ENCODE measurements at regions not wholly inside any gene's neighbourhood (a gene's known extent, or its start where the extent isn't known, plus 50 kb on each side); places are given as distances from the start of the nearest gene placed in this dataset.

DNA sequence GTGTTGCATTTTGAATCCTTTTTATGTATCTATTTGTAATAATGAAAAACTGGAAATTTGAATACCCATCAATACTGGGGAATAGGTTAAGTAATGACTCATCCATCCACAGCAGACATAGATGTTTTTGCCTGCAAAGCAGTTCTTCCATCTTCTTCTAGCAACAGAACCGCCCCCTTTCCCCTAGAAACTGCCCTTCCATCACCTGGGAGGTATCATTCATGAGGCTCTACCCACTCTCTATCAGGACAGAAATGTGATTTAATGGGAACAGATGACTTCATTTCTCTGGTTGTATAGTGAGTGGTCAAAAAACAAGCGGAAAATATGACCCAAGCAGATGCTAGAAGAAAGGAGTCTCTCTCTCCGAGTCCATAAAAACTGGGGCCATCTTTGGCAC lies 532.8 kb downstream of the UQCRFS1 start:
- Histone ChIP-seq H3K4me1 (ENCODE audit: control insufficient read depth, insufficient read depth, low read length) (no peaks in the 10 kb centered on the region), H3K27ac (ENCODE audit: extremely low read depth, low read depth, low read length) (no peak overlapping the region), H3K4me3 (ENCODE audit: low read depth, low read length) (no peak overlapping the region), H3K9me3 (ENCODE audit: control insufficient read depth, insufficient read depth, low read depth, low read length) (peaks cover 4% of the 10 kb centered on the region; the same call in 1 of the 2 replicates), H3K36me3 (ENCODE audit: control insufficient read depth in 2 of 2, insufficient read depth in 1 of 2, low read length in 2 of 2) (peaks cover 0 to 40% of the 10 kb centered on the region in 2 experiments; a peak in 2 of 3 replicates)
- CTCF ChIA-PET, result interaction anchor here (0.6 to 1.0 kb wide), 2 partner anchors 8 to 959 kb away, joined by 3 read pairs; no protein-coding TSS in a partner anchor
- POLR2A ChIA-PET, result no interaction called here
- TF ChIP-seq, protein P1, sequence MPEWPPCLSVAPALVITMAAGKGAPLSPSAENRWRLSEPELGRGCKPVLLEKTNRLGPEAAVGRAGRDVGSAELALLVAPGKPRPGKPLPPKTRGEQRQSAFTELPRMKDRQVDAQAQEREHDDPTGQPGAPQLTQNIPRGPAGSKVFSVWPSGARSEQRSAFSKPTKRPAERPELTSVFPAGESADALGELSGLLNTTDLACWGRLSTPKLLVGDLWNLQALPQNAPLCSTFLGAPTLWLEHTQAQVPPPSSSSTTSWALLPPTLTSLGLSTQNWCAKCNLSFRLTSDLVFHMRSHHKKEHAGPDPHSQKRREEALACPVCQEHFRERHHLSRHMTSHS (tag by site-specific recombination; IDR thresholded peaks at IDR 0.05), result no peak
- TF ChIP-seq ZNF549 (tag by site-specific recombination; IDR thresholded peaks at IDR 0.05) (no peak), ZNF629 (tag by site-specific recombination; IDR thresholded peaks at IDR 0.05) (no peak), MEIS1 (CRISPR knock-in tag; IDR thresholded peaks at IDR 0.05; ENCODE audit: borderline replicate concordance) (no peak), ZNF292 (tag by site-specific recombination; IDR thresholded peaks at IDR 0.05; ENCODE audit: borderline replicate concordance, low read depth) (no peak), ZNF843 (tag by site-specific recombination; IDR thresholded peaks at IDR 0.05) (no peak), ZNF121 (tag by site-specific recombination; IDR thresholded peaks at IDR 0.05) (no peak), KLF1 (tag by site-specific recombination; IDR thresholded peaks at IDR 0.05) (no peak), ZBTB1 (tag by site-specific recombination; IDR thresholded peaks at IDR 0.05) (no peak), ZNF529 (tag by site-specific recombination; IDR thresholded peaks at IDR 0.05; ENCODE audit: insufficient replicate concordance) (no peak), ZFP3 (tag by site-specific recombination; IDR thresholded peaks at IDR 0.05; ENCODE audit: low read depth) (no peak), ZNF184 (tag by site-specific recombination; IDR thresholded peaks at IDR 0.05) (no peak)
- TF ChIP-seq, protein P2, sequence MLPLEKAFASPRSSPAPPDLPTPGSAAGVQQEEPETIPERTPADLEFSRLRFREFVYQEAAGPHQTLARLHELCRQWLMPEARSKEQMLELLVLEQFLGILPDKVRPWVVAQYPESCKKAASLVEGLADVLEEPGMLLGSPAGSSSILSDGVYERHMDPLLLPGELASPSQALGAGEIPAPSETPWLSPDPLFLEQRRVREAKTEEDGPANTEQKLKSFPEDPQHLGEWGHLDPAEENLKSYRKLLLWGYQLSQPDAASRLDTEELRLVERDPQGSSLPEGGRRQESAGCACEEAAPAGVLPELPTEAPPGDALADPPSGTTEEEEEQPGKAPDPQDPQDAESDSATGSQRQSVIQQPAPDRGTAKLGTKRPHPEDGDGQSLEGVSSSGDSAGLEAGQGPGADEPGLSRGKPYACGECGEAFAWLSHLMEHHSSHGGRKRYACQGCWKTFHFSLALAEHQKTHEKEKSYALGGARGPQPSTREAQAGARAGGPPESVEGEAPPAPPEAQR (tag by site-specific recombination; IDR thresholded peaks at IDR 0.05), result no peak
- TF ChIP-seq, protein P3, sequence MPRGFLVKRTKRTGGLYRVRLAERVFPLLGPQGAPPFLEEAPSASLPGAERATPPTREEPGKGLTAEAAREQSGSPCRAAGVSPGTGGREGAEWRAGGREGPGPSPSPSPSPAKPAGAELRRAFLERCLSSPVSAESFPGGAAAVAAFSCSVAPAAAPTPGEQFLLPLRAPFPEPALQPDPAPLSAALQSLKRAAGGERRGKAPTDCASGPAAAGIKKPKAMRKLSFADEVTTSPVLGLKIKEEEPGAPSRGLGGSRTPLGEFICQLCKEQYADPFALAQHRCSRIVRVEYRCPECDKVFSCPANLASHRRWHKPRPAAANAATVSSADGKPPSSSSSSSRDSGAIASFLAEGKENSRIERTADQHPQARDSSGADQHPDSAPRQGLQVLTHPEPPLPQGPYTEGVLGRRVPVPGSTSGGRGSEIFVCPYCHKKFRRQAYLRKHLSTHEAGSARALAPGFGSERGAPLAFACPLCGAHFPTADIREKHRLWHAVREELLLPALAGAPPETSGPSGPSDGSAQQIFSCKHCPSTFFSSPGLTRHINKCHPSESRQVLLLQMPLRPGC (tag by site-specific recombination; IDR thresholded peaks at IDR 0.05), result no peak

DNA sequence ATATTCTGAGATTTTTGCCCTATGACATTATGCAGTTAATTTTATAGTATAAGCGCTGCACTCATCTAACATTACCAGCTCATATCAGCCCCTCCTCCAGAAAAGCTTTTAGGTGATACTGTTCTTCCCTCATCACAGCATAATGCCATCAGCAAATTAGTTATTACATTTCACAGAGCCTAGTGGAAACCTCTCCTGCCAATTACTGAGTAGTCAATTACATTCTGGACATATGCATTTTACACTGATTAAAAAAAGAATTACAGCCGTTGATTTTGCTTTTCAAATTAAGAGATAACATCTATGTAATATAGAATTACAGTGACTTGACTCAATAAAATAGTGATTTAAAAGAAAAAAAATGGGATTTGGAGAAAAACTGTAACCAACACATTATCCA lies 542.1 kb downstream of the UQCRFS1 start:
- Histone ChIP-seq H3K4me1 (ENCODE audit: control insufficient read depth, insufficient read depth, low read length) (peaks cover 18% of the 10 kb centered on the region), H3K27ac (ENCODE audit: extremely low read depth, low read depth, low read length) (no peak overlapping the region), H3K36me3 (ENCODE audit: control insufficient read depth in 2 of 2, insufficient read depth in 1 of 2, low read length in 2 of 2) (peaks cover 0 to 37% of the 10 kb centered on the region in 2 experiments; a peak in 2 of 3 replicates), H3K4me3 (ENCODE audit: low read depth, low read length) (no peak overlapping the region), H3K9me3 (ENCODE audit: control insufficient read depth, insufficient read depth, low read depth, low read length) (peaks cover 9% of the 10 kb centered on the region)
- TF ChIP-seq GLIS1 (tag by site-specific recombination; IDR thresholded peaks at IDR 0.05) (peak; percentile 27), FEZF1 (tag by site-specific recombination; IDR thresholded peaks at IDR 0.05) (peak; percentile 24), ZNF292 (tag by site-specific recombination; IDR thresholded peaks at IDR 0.05; ENCODE audit: borderline replicate concordance, low read depth) (no peak), ZNF596 (tag by site-specific recombination; IDR thresholded peaks at IDR 0.05) (no peak), BCL11B (tag by site-specific recombination; IDR thresholded peaks at IDR 0.05; ENCODE audit: low read depth) (no peak), OSR2 (tag by site-specific recombination; IDR thresholded peaks at IDR 0.05) (no peak; the same call in 1 of the 2 replicates), ZNF335 (tag by site-specific recombination; conservative IDR thresholded peaks at IDR 0.05) (no peak), ZNF501 (tag by site-specific recombination; IDR thresholded peaks at IDR 0.05) (0 out of 2 replicates have a peak, but pooled peaks have one; percentile 23), WT1 (tag by site-specific recombination; IDR thresholded peaks at IDR 0.05) (peak; percentile 87), HOXA7 (CRISPR knock-in tag; IDR thresholded peaks at IDR 0.05; ENCODE audit: borderline replicate concordance) (no peak)
- TF ChIP-seq, protein P4, sequence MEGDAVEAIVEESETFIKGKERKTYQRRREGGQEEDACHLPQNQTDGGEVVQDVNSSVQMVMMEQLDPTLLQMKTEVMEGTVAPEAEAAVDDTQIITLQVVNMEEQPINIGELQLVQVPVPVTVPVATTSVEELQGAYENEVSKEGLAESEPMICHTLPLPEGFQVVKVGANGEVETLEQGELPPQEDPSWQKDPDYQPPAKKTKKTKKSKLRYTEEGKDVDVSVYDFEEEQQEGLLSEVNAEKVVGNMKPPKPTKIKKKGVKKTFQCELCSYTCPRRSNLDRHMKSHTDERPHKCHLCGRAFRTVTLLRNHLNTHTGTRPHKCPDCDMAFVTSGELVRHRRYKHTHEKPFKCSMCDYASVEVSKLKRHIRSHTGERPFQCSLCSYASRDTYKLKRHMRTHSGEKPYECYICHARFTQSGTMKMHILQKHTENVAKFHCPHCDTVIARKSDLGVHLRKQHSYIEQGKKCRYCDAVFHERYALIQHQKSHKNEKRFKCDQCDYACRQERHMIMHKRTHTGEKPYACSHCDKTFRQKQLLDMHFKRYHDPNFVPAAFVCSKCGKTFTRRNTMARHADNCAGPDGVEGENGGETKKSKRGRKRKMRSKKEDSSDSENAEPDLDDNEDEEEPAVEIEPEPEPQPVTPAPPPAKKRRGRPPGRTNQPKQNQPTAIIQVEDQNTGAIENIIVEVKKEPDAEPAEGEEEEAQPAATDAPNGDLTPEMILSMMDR (tag by site-specific recombination; IDR thresholded peaks at IDR 0.05), result no peak
- TF ChIP-seq, protein P3 (tag by site-specific recombination; IDR thresholded peaks at IDR 0.05), result 0 out of 2 replicates have a peak, but pooled peaks have one; percentile 10
- TF ChIP-seq, protein P5, sequence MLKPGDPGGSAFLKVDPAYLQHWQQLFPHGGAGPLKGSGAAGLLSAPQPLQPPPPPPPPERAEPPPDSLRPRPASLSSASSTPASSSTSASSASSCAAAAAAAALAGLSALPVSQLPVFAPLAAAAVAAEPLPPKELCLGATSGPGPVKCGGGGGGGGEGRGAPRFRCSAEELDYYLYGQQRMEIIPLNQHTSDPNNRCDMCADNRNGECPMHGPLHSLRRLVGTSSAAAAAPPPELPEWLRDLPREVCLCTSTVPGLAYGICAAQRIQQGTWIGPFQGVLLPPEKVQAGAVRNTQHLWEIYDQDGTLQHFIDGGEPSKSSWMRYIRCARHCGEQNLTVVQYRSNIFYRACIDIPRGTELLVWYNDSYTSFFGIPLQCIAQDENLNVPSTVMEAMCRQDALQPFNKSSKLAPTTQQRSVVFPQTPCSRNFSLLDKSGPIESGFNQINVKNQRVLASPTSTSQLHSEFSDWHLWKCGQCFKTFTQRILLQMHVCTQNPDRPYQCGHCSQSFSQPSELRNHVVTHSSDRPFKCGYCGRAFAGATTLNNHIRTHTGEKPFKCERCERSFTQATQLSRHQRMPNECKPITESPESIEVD (tag by site-specific recombination; IDR thresholded peaks at IDR 0.05), result peak; percentile 86
- ChIA-PET POLR2A (no interaction called here), CTCF (interaction anchor here (0.6 to 1.8 kb wide), 4 partner anchors 11 to 207 kb away, joined by 3 to 6 read pairs (median 4); no protein-coding TSS in a partner anchor)
